ENCODE measurements at regions not wholly inside any gene's neighbourhood (a gene's known extent, or its start where the extent isn't known, plus 50 kb on each side); places are given as distances from the start of the nearest gene placed in this dataset.
"Not testable (repeated sequence)": the region's sequence is repeated elsewhere in the genome, so short reads cannot be mapped to it uniquely, and the experiment has no call there.

DNA sequence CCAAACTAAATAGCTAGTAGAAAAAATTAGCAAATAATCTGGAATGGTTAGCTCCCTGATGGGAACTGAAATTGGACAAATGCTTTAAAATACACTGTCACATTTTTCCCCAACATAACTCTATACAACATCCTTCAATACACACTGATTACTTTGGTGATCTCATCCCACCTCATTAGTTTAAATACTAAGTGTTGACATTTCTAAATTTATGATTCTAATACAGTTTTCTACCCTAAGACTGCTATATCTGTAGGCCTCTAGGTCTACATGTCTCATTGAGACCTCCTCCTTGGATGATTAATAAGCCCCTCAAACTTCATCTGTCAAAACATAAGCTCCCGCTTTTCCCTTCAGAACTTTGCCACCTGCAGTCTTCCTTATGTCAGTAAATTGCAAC is 80.7 kb upstream of the SLITRK5 start:
- no peak for DNase-seq

DNA sequence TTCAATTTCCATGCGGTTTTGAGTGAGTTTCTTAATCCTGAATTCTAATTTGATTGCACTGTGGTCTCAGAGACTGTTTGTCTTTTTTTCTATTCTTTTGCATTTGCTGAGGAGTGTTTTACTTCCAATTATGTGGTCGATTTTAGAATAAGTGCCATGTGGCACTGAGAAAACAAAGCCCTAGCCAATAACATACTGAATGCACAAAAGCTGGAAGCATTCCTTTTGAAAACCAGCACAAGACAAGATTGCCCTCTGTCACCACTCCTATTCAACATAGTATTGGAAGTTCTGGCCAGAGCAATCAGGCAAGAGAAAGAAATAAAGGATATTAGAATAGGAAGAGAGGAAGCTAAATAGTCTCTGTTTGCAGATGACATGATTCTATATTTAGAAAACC is 66.7 kb upstream of the SLITRK5 start:
- not testable (repeated sequence) for DNase-seq

DNA sequence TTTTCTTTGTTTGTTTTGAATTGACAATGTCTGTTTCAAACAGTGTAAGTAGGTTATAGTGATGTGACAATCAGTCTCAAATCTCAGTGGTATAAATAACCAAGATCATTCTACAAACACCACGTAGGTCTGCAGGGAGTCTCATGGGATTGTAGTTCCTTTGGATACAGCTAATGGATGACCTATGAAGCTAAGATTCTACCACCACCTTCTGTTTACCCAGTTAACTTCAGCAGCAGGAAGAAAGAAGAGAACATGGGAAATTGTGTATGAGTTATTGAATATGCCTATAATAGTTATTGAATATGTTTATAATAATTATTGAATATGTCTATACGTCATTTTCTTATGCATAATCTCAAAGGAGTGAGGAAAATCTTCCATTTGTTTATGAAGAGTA is 63.9 kb upstream of the SLITRK5 start:
- DNase-seq = no peak

DNA sequence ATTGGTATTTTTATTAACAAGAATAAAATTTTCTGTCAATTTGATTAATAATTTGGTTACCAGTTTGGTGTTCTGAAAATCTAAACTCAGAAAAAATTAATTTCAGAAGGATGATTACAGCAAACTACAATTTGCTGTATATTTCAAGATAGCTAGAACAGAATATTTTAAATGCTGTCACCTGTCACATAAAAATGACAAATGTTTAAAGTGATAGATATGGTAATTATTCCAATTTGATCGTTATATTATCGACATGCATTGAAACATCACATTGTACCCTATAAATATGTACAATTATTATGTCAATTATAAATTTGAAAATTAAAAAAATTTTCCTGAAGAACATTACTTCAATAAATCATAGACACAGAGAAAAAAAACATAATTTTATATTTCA is 56.9 kb upstream of the SLITRK5 start:
- DNase-seq = no peak
